NCI-H446 (cell line): ENCODE measurements at regions not wholly inside any gene's neighbourhood (a gene's known extent, or its start where the extent isn't known, plus 50 kb on each side); places are given as distances from the start of the nearest gene placed in this dataset.

Source experiments
- DNase-seq, 2 experiments: peaks; one replicate each; lab custom pipeline; 2025; lab: John Stamatoyannopoulos, UW

GRCh38 chr2:235358981-235359471, 134.8 kb upstream of the AGAP1 start:
- no peak for DNase-seq

- DNase-seq = no peak
Observed at GRCh38 chr2:235360446-235360845, 133.4 kb upstream of the AGAP1 start.

GRCh38 chr2:235365743-235366142, 128.1 kb upstream of the AGAP1 start:
- no peak for DNase-seq

GRCh38 chr2:235366390-235366789, 127.5 kb upstream of the AGAP1 start:
- no peak for DNase-seq

GRCh38 chr2:235366807-235367206, 127.0 kb upstream of the AGAP1 start:
- no peak for DNase-seq

GRCh38 chr2:235371018-235371417, 122.8 kb upstream of the AGAP1 start:
- no peak for DNase-seq

GRCh38 chr2:235373171-235373570, 120.7 kb upstream of the AGAP1 start:
- DNase-seq = peak in 1 of 2 experiments; percentile 12

GRCh38 chr2:235377176-235377575, 116.7 kb upstream of the AGAP1 start:
- DNase-seq = no peak

- DNase-seq = no peak
Observed at GRCh38 chr2:235378246-235378645, 115.6 kb upstream of the AGAP1 start.

- DNase-seq = no peak
Observed at GRCh38 chr2:235378944-235379343, 114.9 kb upstream of the AGAP1 start.

- DNase-seq = no peak
Observed at GRCh38 chr2:235381261-235381912, 112.5 kb upstream of the AGAP1 start.

GRCh38 chr2:235382179-235382578, 111.7 kb upstream of the AGAP1 start:
- DNase-seq = peak in 1 of 2 experiments; percentile 44

GRCh38 chr2:235382601-235383000, 111.2 kb upstream of the AGAP1 start:
- peak in 1 of 2 experiments; percentile 9 for DNase-seq

GRCh38 chr2:235383272-235383843, 110.5 kb upstream of the AGAP1 start:
- no peak for DNase-seq

GRCh38 chr2:235384624-235385023, 109.2 kb upstream of the AGAP1 start:
- DNase-seq = no peak

GRCh38 chr2:235389626-235390025, 104.2 kb upstream of the AGAP1 start:
- no peak for DNase-seq

GRCh38 chr2:235390108-235390815, 103.6 kb upstream of the AGAP1 start:
- no peak for DNase-seq

GRCh38 chr2:235390816-235391194, 103.0 kb upstream of the AGAP1 start:
- no peak for DNase-seq

- DNase-seq = no peak
Observed at GRCh38 chr2:235391921-235392615, 101.8 kb upstream of the AGAP1 start.

GRCh38 chr2:235394278-235394828, 99.5 kb upstream of the AGAP1 start:
- no peak for DNase-seq

GRCh38 chr2:235396071-235396846, 97.6 kb upstream of the AGAP1 start:
- no peak for DNase-seq
